AG09319 (cell line): ENCODE measurements at regions not wholly inside any gene's neighbourhood (a gene's known extent, or its start where the extent isn't known, plus 50 kb on each side); places are given as distances from the start of the nearest gene placed in this dataset.

ENCODE experiments used
- DNase-seq: peaks from one replicate; pipeline ENCODE4 v3.0.0-alpha.2; 2010; ENCODE audit warnings: low read depth; ENCODE audit errors: extremely low read depth
- TF ChIP-seq, protein P1 (sequence below): IDR thresholded peaks from 2 replicates; pipeline ENCODE4 v1.5.1; 2011; ENCODE audit warnings: low read depth, mild to moderate bottlenecking, inconsistent platforms, low read length, moderate library complexity

DNA sequence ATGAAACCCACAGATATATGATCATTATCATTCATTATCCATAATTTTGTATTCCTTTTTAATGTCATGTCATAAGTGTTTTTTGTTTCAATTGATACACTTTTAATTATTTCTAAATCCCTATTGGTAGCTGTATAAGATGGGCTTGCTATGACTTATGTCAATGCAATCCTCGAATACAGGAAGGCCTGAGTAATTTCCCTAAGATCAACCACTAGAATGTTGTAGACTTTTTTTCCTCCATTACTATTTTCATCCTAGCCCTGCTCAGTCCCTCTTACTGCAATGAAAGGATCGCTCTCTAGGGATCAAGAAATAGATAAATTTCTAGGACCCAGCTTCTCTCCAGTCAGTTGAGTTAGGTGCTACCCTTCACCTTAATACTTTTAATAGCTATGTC, 186.3 kb downstream of the KCNE4 start:
- TF ChIP-seq, protein P1, sequence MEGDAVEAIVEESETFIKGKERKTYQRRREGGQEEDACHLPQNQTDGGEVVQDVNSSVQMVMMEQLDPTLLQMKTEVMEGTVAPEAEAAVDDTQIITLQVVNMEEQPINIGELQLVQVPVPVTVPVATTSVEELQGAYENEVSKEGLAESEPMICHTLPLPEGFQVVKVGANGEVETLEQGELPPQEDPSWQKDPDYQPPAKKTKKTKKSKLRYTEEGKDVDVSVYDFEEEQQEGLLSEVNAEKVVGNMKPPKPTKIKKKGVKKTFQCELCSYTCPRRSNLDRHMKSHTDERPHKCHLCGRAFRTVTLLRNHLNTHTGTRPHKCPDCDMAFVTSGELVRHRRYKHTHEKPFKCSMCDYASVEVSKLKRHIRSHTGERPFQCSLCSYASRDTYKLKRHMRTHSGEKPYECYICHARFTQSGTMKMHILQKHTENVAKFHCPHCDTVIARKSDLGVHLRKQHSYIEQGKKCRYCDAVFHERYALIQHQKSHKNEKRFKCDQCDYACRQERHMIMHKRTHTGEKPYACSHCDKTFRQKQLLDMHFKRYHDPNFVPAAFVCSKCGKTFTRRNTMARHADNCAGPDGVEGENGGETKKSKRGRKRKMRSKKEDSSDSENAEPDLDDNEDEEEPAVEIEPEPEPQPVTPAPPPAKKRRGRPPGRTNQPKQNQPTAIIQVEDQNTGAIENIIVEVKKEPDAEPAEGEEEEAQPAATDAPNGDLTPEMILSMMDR, result no peak

DNA sequence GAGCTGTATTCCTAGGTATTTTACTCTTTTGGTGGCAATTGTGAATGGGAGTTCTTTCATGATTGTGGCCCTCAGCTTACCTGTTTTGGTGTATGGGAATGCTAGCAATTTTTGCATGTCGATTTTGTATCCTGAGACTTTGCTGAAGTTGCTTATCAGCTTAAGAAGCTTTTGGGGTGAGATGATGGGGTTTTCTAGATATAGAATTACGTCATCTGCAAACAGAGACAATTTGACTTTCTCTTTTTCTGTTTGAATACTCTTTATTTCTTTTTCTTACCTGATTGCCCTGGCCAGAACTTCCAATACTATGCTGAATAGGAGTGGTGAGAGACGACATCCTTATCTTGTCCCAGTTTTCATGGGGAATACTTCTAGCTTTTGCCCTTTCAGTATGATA, 191.2 kb downstream of the KCNE4 start:
- TF ChIP-seq, protein P1, result no peak
- DNase-seq, result no peak

More for the DNA sequence above, 186.3 kb downstream of the KCNE4 start:
- DNase-seq, result no peak

DNA sequence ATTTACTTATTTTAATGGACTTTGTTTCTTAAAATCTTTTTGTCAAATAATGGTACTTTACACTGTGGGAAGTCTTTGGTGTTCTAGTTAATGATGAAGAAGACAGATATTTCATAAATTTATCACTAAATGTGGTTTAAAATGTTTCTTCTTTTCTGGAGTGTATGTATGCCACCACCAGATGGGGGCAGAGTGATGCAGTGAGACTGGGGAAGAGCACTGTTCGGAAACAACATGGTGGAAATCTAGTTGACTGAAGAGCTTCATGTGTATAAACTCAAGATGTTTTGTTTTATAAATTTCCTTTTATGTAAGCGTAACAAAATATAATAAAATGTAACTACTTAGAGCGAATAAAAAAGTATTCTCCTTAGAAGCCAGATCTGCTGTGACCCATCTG, 195.1 kb downstream of the KCNE4 start:
- DNase-seq, result peak; percentile 14
- TF ChIP-seq, protein P1, result peak; percentile 57

DNA sequence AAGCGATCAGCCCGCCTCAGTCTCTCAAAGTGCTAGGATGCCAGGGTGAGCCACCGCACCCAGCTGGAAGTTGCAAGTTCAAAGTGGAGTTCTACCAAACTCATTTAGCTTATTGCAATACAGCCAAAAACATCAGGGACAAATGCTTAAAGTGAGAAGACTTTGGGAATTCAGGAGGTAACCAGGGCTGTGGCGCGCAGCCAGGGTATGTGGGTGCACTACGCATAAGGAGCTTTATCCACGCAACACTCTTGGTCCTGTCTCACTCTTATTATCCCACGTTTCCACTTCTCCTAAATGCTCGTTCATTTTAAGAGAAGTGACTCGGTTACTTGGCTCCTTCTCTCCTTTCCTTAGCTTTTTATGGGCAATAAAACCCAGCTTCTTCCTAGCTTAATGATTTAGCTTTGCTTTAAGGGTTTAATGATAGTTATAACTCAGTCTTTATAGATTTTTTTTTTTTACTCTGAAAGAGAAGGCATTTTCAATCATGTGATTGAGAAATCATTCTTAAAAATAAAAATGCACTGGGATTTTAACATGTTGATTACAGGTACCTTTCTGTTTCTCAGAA, 199.8 kb downstream of the KCNE4 start:
- DNase-seq, result no peak
- TF ChIP-seq, protein P1, result no peak

DNA sequence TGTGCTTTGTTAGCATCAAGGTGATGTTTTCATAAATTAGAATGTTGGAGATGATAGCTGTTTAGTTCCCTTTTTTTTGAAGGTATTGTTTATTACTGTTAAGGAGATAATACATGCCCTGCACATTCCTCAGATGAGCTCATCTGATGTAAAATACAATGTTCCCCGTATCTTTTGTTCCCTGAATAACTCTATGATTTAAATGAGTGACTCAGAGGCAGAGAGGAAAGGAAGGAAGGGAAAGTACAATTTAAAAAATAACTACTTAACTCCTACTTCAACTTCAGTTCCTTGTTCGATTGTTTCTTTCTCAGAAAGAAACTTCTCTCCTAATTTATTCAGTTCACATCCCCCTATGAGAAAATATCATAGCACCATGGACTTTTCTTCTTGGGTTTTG, 208.7 kb downstream of the KCNE4 start:
- TF ChIP-seq, protein P1, result no peak
- no peak for DNase-seq

DNA sequence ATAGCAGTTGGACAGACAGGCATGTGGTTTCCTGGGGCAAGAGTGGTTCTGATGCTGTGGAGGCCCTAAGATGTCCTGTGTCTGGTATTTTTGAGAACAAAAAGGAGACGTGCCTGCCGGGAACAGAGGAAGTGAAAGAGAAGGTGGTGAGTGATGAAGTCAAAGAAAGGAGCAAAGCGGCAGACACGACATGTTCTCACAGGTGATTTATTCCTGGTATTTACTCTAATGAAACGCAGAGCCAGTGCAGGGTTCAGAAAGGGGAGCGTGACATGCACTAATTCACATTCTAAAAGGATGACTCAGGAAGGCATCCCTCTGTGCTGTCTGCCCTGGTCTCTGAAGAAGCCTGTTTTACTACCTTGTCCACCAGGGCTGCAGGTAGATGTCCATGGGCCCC, 211.0 kb downstream of the KCNE4 start:
- DNase-seq, result no peak
- TF ChIP-seq, protein P1, result no peak

DNA sequence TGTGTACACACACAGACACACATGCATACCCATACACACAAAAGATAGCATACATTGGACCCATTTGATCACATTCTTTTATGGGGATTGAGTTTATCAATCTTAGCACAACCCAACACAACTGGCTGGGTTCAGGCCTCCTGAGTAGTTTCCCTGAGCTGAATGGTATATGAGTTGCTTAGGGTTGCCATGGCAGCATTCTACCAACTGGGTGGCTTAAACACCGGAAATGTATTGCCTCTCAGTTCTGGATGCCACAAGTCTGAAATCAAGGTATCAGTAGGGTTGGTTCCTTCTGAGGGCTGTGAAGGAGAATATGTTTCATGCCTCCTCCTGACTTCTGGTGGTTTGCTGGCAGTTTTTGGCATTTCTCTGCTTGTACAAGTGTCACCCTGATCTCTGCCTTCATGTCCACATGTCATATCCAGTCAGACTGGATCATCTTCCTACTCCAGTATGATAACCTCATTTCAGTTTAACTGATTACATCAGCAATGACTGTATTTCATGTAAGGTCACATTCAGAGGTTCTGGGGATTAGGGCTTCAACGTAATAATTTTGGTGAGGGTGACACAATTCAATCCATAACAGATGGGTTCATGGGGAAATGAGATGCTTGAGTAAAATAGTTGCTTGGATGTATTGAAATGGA, 212.7 kb downstream of the KCNE4 start:
- no peak for DNase-seq
- TF ChIP-seq, protein P1, result no peak
